GM23338 (cell line): ENCODE measurements at regions not wholly inside any gene's neighbourhood (a gene's known extent, or its start where the extent isn't known, plus 50 kb on each side); places are given as distances from the start of the nearest gene placed in this dataset.

Experiments
- CTCF ChIP-seq, 2 experiments: fragments of 200-600 bp in 1 of 2; sonication (generic) in 1 of 2; conservative IDR thresholded peaks; 2 replicates each; pipeline versions ENCODE4 v1.5.1 to v1.6.1; 2016 to 2017; ENCODE audit warnings: antibody characterized with exemption in 2 of 2, low read depth in 2 of 2, mild to moderate bottlenecking in 2 of 2, moderate library complexity in 1 of 2
- EZH2 ChIP-seq: fragments of 200-600 bp; sonication (generic); IDR thresholded peaks from one replicate; pipeline ENCODE4 v1.8.0; 2017; ENCODE audit warnings: antibody characterized with exemption, mild to moderate bottlenecking, low read depth; ENCODE audit not compliant: unreplicated experiment
- POLR2AphosphoS5 ChIP-seq: IDR thresholded peaks from 2 replicates; pipeline ENCODE4 v1.6.1; 2016; ENCODE audit warnings: antibody characterized with exemption, low read depth
- REST ChIP-seq: IDR thresholded peaks from one replicate; pipeline ENCODE4 v1.6.1; 2018; ENCODE audit warnings: antibody characterized with exemption; ENCODE audit not compliant: unreplicated experiment

- TF ChIP-seq CTCF (conservative IDR thresholded peaks at IDR 0.05; ENCODE audit: low read depth in 2 of 2) (no peak), REST (no peak), POLR2AphosphoS5 (no peak), EZH2 (no peak)
These were observed 287.8 kb downstream of the MTRR start for GRCh38 chr5:8156706-8157105.
